ENCODE measurements at regions not wholly inside any gene's neighbourhood (a gene's known extent, or its start where the extent isn't known, plus 50 kb on each side); places are given as distances from the start of the nearest gene placed in this dataset.

- Histone ChIP-seq H3K9me3 (no peaks in the 10 kb centered on the region), H3K27ac (no peak overlapping the region), H3K36me3 (no peaks in the 10 kb centered on the region), H3K4me1 (no peaks in the 10 kb centered on the region), H3K4me3 (no peak overlapping the region), H3K27me3 (no peaks in the 10 kb centered on the region)
- intact Hi-C loops (cut with DNase I; ENCODE audit: low total_unique reads) (no loop called here), in situ Hi-C loops (cut with MboI; ENCODE audit: low pct_ligation_motif_present in 1 of 4, low pct_unique_long_range_greater_than_20kb in 1 of 4, low sequenced_read_pairs in 3 of 4) (no loop called here)
- no peak for TF ChIP-seq CTCF (IDR thresholded peaks at IDR 0.05)
- TF ChIP-seq POLR2AphosphoS5 (IDR thresholded peaks at IDR 0.05): no peak
- TF ChIP-seq POLR2A (IDR thresholded peaks at IDR 0.05): no peak
- DNase-seq: no peak
- WGBS, 2 donors (ENCODE audit: low coverage in 1 of 2): 79 to 92% methylated on average over 4 of the region's 4 CpGs
Observed at GRCh38 chr7:41472427-41473125, 230.3 kb downstream of the INHBA start.

- Histone ChIP-seq H3K27me3 (no peaks in the 10 kb centered on the region), H3K4me1 (no peaks in the 10 kb centered on the region), H3K36me3 (no peaks in the 10 kb centered on the region), H3K4me3 (no peak overlapping the region), H3K9me3 (no peaks in the 10 kb centered on the region), H3K27ac (no peak overlapping the region)
- intact Hi-C loops (cut with DNase I; ENCODE audit: low total_unique reads) (no loop called here), in situ Hi-C loops (cut with MboI; ENCODE audit: low pct_ligation_motif_present in 1 of 4, low pct_unique_long_range_greater_than_20kb in 1 of 4, low sequenced_read_pairs in 3 of 4) (no loop called here)
- TF ChIP-seq POLR2A (IDR thresholded peaks at IDR 0.05) (no peak), POLR2AphosphoS5 (IDR thresholded peaks at IDR 0.05) (no peak), CTCF (IDR thresholded peaks at IDR 0.05) (no peak), EP300 (IDR thresholded peaks at IDR 0.05; ENCODE audit: low read depth) (no peak)
- 86 to 90% methylated on average over 2 to 5 of the region's 5 CpGs for WGBS, 2 donors (ENCODE audit: low coverage in 1 of 2)
- no peak for DNase-seq
Observed at GRCh38 chr7:41470081-41470480, 232.8 kb downstream of the INHBA start.

GRCh38 chr7:41467596-41467995 lies 235.3 kb downstream of the INHBA start:
- TF ChIP-seq CTCF (IDR thresholded peaks at IDR 0.05) (no peak), POLR2AphosphoS5 (IDR thresholded peaks at IDR 0.05) (no peak), POLR2A (IDR thresholded peaks at IDR 0.05) (no peak), EP300 (IDR thresholded peaks at IDR 0.05; ENCODE audit: low read depth) (no peak)
- Histone ChIP-seq H3K4me1 (no peaks in the 10 kb centered on the region), H3K27me3 (no peaks in the 10 kb centered on the region), H3K4me3 (no peak overlapping the region), H3K9me3 (no peaks in the 10 kb centered on the region), H3K36me3 (no peaks in the 10 kb centered on the region), H3K27ac (no peak overlapping the region)
- in situ Hi-C loops (cut with MboI; ENCODE audit: low pct_ligation_motif_present in 1 of 4, low pct_unique_long_range_greater_than_20kb in 1 of 4, low sequenced_read_pairs in 3 of 4): no loop called here
- intact Hi-C loops (cut with DNase I; ENCODE audit: low total_unique reads): no loop called here
- DNase-seq: no peak
- 89 to 100% methylated on average over 1 to 2 of the region's 2 CpGs for WGBS, 2 donors (ENCODE audit: low coverage in 1 of 2)

- H3K27me3 ChIP-seq: no peaks in the 10 kb centered on the region
- no peak overlapping the region for H3K27ac ChIP-seq
- TF ChIP-seq CTCF (IDR thresholded peaks at IDR 0.05): no peak
- no peak for TF ChIP-seq POLR2AphosphoS5 (IDR thresholded peaks at IDR 0.05)
- TF ChIP-seq EP300 (IDR thresholded peaks at IDR 0.05; ENCODE audit: low read depth): no peak
- no peak for TF ChIP-seq POLR2A (IDR thresholded peaks at IDR 0.05)
- H3K36me3 ChIP-seq: no peaks in the 10 kb centered on the region
- H3K9me3 ChIP-seq: no peaks in the 10 kb centered on the region
- in situ Hi-C loops (cut with MboI; ENCODE audit: low pct_ligation_motif_present in 1 of 4, low pct_unique_long_range_greater_than_20kb in 1 of 4, low sequenced_read_pairs in 3 of 4) (no loop called here), intact Hi-C loops (cut with DNase I; ENCODE audit: low total_unique reads) (no loop called here)
- H3K4me1 ChIP-seq: no peaks in the 10 kb centered on the region
- no peak for DNase-seq
- 72% methylated on average over 5 to 6 of the region's 6 CpGs for WGBS, 2 donors (ENCODE audit: low coverage in 1 of 2)
- no peak overlapping the region for H3K4me3 ChIP-seq
Observed at GRCh38 chr7:41466760-41467384, 236.0 kb downstream of the INHBA start.
